NCI-H2196 treated with DMSO at 0.1 percent for 48 hours (cell line): ENCODE measurements at regions not wholly inside any gene's neighbourhood (a gene's known extent, or its start where the extent isn't known, plus 50 kb on each side); places are given as distances from the start of the nearest gene placed in this dataset.
A peak's percentile ranks its signal among the peaks of the same experiment; 100 is the strongest.

Source experiments
- DNase-seq: peaks from one replicate; lab custom pipeline; 2025; ENCODE audit not compliant: unreplicated experiment; lab: John Stamatoyannopoulos, UW

- no peak for DNase-seq
These were observed 455.9 kb upstream of the NR2F2 start for GRCh38 chr15:95874637-95875036.

GRCh38 chr15:95875121-95875643 lies 455.3 kb upstream of the NR2F2 start:
- peak; percentile 27 for DNase-seq

GRCh38 chr15:95880031-95880570 lies 450.4 kb upstream of the NR2F2 start:
- no peak for DNase-seq

- DNase-seq, result no peak
These were observed 449.9 kb upstream of the NR2F2 start for GRCh38 chr15:95880630-95881029.

- DNase-seq, result no peak
These were observed 447.4 kb upstream of the NR2F2 start for GRCh38 chr15:95883064-95883463.

- DNase-seq, result no peak
These were observed 446.2 kb upstream of the NR2F2 start for GRCh38 chr15:95884276-95884675.

GRCh38 chr15:95887666-95888390 lies 442.7 kb upstream of the NR2F2 start:
- no peak for DNase-seq

GRCh38 chr15:95888762-95889161 lies 441.7 kb upstream of the NR2F2 start:
- no peak for DNase-seq

GRCh38 chr15:95894407-95894956 lies 436.0 kb upstream of the NR2F2 start:
- no peak for DNase-seq

- no peak for DNase-seq
These were observed 435.0 kb upstream of the NR2F2 start for GRCh38 chr15:95895508-95895907.

- DNase-seq, result no peak
These were observed 432.8 kb upstream of the NR2F2 start for GRCh38 chr15:95897651-95898050.

- DNase-seq, result no peak
These were observed 431.7 kb upstream of the NR2F2 start for GRCh38 chr15:95898761-95899160.

- no peak for DNase-seq
These were observed 429.2 kb upstream of the NR2F2 start for GRCh38 chr15:95901271-95901670.

- no peak for DNase-seq
These were observed 427.9 kb upstream of the NR2F2 start for GRCh38 chr15:95902606-95903005.

- no peak for DNase-seq
These were observed 427.1 kb upstream of the NR2F2 start for GRCh38 chr15:95903352-95903751.

GRCh38 chr15:95910643-95911212 lies 419.8 kb upstream of the NR2F2 start:
- DNase-seq, result no peak

- no peak for DNase-seq
These were observed 418.8 kb upstream of the NR2F2 start for GRCh38 chr15:95911570-95912279.

- no peak for DNase-seq
These were observed 418.2 kb upstream of the NR2F2 start for GRCh38 chr15:95912280-95912625.

GRCh38 chr15:95912728-95913127 lies 417.8 kb upstream of the NR2F2 start:
- no peak for DNase-seq

GRCh38 chr15:95916568-95916967 lies 413.9 kb upstream of the NR2F2 start:
- no peak for DNase-seq

GRCh38 chr15:95918525-95918924 lies 412.0 kb upstream of the NR2F2 start:
- DNase-seq, result no peak

GRCh38 chr15:95919460-95919859 lies 411.0 kb upstream of the NR2F2 start:
- DNase-seq, result no peak
